ENCODE measurements at regions not wholly inside any gene's neighbourhood (a gene's known extent, or its start where the extent isn't known, plus 50 kb on each side); places are given as distances from the start of the nearest gene placed in this dataset.
"Not testable (repeated sequence)": the region's sequence is repeated elsewhere in the genome, so short reads cannot be mapped to it uniquely, and the experiment has no call there.

GRCh38 chr3:66552846-66553245 is 52.0 kb upstream of the LRIG1 start:
- no peak for DNase-seq

GRCh38 chr3:66553441-66554113 is 52.8 kb upstream of the LRIG1 start:
- no peak for DNase-seq

- no peak for DNase-seq
Observed at GRCh38 chr3:66554178-66554577, 53.4 kb upstream of the LRIG1 start.

GRCh38 chr3:66555214-66555844 is 54.5 kb upstream of the LRIG1 start:
- no peak for DNase-seq

- no peak for DNase-seq
Observed at GRCh38 chr3:66557170-66557569, 56.3 kb upstream of the LRIG1 start.

GRCh38 chr3:66559924-66560323 is 59.1 kb upstream of the LRIG1 start:
- not testable (repeated sequence) for DNase-seq

- DNase-seq: no peak
Observed at GRCh38 chr3:66561367-66561766, 60.5 kb upstream of the LRIG1 start.

- peak; percentile 54 for DNase-seq
Observed at GRCh38 chr3:66565301-66565700, 64.5 kb upstream of the LRIG1 start.

- no peak for DNase-seq
Observed at GRCh38 chr3:66567077-66567476, 66.3 kb upstream of the LRIG1 start.

- DNase-seq: no peak
Observed at GRCh38 chr3:66572090-66572675, 71.4 kb upstream of the LRIG1 start.

- DNase-seq: no peak
Observed at GRCh38 chr3:66572938-66573710, 72.3 kb upstream of the LRIG1 start.

GRCh38 chr3:66574091-66574490 is 73.3 kb upstream of the LRIG1 start:
- DNase-seq: no peak

- no peak for DNase-seq
Observed at GRCh38 chr3:66577426-66578203, 76.8 kb upstream of the LRIG1 start.

- no peak for DNase-seq
Observed at GRCh38 chr3:66581256-66581655, 80.4 kb upstream of the LRIG1 start.

- no peak for DNase-seq
Observed at GRCh38 chr3:66582721-66583423, 82.0 kb upstream of the LRIG1 start.

- DNase-seq: no peak
Observed at GRCh38 chr3:66583424-66584040, 82.7 kb upstream of the LRIG1 start.

- no peak for DNase-seq
Observed at GRCh38 chr3:66585520-66586095, 84.8 kb upstream of the LRIG1 start.

- DNase-seq: no peak
Observed at GRCh38 chr3:66586853-66587252, 86.0 kb upstream of the LRIG1 start.

- DNase-seq: no peak
Observed at GRCh38 chr3:66588340-66588847, 87.6 kb upstream of the LRIG1 start.

- no peak for DNase-seq
Observed at GRCh38 chr3:66592016-66592761, 91.4 kb upstream of the LRIG1 start.
